C4-2B (cell line): ENCODE measurements at regions not wholly inside any gene's neighbourhood (a gene's known extent, or its start where the extent isn't known, plus 50 kb on each side); places are given as distances from the start of the nearest gene placed in this dataset.

Experiments used
- H3K27ac ChIP-seq: fragments of 450-650 bp; 2 replicates; pipeline ENCODE4 v1.5.1; 2017
- ZFX ChIP-seq: fragments of 450-650 bp; IDR thresholded peaks from 2 replicates; pipeline ENCODE4 v1.6.1; 2017
- TF ChIP-seq, protein P1 (sequence below): fragments of 450-650 bp; conservative IDR thresholded peaks from 2 replicates; pipeline ENCODE4 v1.5.1; 2017; ENCODE audit warnings: mild to moderate bottlenecking

DNA sequence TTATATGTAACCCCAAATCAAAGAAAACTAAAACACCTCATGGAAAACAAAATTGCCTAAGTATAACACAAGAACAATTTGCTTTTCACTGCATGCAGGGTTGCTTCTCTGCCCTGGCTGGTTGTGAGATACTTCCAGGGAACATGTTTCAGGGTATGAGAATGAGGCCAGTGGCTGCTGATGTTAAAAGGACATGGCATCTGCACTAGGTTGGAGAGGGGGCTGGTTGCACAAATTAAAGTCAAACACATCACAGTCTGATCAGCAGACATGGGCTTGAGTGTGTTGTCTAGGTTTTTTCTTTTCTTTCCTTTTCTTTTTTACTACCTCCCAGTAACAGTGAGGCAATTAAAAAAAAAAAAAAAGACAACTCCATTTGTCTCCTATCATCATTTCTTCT is 374.9 kb downstream of the MCTP2 start:
- TF ChIP-seq, protein P1, sequence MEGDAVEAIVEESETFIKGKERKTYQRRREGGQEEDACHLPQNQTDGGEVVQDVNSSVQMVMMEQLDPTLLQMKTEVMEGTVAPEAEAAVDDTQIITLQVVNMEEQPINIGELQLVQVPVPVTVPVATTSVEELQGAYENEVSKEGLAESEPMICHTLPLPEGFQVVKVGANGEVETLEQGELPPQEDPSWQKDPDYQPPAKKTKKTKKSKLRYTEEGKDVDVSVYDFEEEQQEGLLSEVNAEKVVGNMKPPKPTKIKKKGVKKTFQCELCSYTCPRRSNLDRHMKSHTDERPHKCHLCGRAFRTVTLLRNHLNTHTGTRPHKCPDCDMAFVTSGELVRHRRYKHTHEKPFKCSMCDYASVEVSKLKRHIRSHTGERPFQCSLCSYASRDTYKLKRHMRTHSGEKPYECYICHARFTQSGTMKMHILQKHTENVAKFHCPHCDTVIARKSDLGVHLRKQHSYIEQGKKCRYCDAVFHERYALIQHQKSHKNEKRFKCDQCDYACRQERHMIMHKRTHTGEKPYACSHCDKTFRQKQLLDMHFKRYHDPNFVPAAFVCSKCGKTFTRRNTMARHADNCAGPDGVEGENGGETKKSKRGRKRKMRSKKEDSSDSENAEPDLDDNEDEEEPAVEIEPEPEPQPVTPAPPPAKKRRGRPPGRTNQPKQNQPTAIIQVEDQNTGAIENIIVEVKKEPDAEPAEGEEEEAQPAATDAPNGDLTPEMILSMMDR = no peak
- TF ChIP-seq ZFX = no peak
- no peak overlapping the region for H3K27ac ChIP-seq

DNA sequence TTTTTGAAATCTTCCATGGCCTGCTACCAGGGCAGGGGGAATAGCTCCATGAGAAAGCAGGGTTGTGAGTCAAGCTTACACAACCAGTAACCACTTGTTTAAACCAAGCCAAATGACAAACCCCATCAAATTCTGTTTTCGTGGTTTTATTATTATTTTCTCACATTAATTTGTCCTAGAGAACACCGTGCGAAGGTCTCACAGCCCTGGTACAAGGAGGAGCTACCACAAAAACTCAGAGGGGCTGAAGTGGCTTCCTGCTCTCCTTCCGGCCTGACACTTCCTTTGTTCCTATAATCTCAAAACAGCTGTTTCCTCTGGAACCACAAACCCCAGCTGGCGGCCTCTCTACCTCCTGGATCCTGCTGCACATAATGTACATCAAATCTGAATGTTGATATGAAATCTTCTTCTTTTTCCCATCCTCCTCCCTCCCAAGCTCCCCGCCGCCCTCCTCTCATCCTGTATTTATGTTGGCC is 375.9 kb downstream of the MCTP2 start:
- TF ChIP-seq, protein P1 = no peak
- TF ChIP-seq ZFX = no peak
- no peak overlapping the region for H3K27ac ChIP-seq

DNA sequence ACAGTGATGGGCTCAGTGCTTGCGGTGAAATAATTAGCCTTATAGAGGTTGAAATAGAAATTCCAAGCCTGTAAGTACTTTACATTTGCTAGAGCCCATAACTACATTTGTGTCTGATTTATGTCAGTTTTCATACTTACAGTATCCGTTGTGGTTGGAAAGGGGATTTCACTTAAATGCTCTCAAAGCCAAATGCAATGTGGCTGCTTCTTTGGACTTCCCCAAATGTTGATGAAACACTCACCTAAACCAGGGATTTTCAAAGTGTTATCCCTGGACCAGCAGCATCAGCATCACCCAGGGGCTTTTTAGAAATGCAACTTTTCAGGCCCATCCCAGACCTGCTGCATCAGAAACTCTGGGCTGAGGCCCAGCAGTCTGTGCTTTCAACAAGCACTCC is 378.7 kb downstream of the MCTP2 start:
- TF ChIP-seq, protein P1 = no peak
- no peak for TF ChIP-seq ZFX
- no peak overlapping the region for H3K27ac ChIP-seq

DNA sequence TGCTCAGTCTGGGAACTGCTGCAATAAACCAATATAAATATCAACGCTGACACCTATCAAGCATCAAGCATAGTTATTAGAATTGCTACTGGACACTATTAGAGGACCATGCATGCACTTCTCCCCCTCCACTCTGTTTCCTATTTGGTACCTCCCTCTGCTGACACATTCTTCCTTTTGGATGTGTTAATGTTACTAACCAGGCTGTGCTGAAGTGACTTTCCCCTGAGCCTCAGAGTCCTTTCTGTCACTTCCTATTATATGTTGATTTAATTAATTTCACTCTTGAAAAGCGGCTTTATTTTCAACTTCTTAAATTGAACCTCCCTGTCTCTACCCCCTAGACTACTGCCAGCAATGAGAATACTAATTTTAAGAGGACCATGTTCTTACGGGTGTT is 379.1 kb downstream of the MCTP2 start:
- TF ChIP-seq ZFX = no peak
- TF ChIP-seq, protein P1 = no peak
- H3K27ac ChIP-seq = no peak overlapping the region

DNA sequence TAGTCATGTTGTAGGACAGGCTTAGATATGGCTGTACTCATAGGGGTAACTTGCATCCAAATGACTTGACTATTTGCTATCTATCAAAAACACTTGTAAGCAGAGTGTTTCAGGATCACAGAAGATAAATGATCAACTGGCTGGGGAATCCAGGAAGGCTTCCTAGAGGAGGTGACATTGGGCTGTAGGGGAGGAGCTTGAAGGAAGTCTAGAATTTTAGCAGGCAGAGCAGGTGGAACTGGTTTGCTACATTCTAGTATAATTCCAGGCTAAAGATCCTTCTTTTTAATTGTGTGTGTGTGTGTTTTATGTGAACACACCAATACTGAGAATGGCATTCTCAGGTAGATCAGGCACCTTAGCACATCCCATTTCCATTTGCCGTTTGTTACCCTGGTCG is 380.3 kb downstream of the MCTP2 start:
- no peak for TF ChIP-seq ZFX
- TF ChIP-seq, protein P1 = no peak
- H3K27ac ChIP-seq = no peak overlapping the region

DNA sequence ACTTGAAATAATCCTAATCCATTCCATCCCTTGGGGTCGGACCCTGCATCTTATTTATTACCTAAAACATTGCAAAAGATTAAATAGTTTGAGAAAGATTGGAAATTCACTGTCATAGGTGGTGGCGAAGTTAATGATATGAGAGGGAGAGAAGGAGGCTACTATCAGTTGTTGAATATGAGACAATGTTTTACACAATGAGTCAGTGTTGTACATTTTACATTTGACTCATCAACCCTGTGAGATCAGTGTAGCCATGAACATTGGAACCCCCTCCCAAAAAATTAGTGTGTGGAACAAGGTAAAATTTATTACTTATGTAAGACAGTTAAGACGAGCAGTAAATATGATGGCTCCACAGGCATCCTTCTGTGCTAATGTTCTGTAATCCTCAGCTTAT is 384.3 kb downstream of the MCTP2 start:
- no peak overlapping the region for H3K27ac ChIP-seq
- TF ChIP-seq, protein P1 = no peak
- TF ChIP-seq ZFX = no peak

DNA sequence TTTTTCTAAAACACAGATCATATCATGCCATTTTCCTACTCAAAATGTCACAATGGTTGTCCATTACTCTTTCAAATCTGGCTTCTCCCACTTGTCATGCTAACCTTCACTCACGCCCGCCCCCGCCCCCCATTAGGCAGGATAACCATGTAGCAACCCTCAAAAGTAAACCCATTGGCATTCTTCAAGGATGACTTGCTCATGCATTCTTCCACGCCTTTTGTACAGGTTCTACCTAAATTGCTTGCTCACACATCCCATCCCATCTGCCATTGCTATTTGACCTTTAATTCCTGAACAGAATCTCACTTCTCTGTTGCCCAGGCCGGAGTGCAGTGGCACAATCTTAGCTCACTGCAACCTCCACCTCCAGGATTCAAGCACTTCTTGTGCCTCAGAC is 389.3 kb downstream of the MCTP2 start:
- H3K27ac ChIP-seq = no peak overlapping the region
- TF ChIP-seq ZFX = no peak
- TF ChIP-seq, protein P1 = no peak
